Breast epithelium (tissue), 4 donors: ENCODE measurements at regions not wholly inside any gene's neighbourhood (a gene's known extent, or its start where the extent isn't known, plus 50 kb on each side); places are given as distances from the start of the nearest gene placed in this dataset.

Experiments used
- DNase-seq, 2 donors: peaks; one replicate each; pipeline ENCODE4 v3.0.0-alpha.2; 2019; ENCODE audit warnings: low spot score in 2 of 2
- H3K27ac ChIP-seq, 2 donors: fragments of 200-600 bp; sonication (generic) in 1 of 2; one replicate each; pipeline ENCODE4 v1.5.1; 2016 to 2019; ENCODE audit warnings: mild to moderate bottlenecking in 1 of 2
- H3K27me3 ChIP-seq, 2 donors: fragments of 200-600 bp; sonication (generic) in 1 of 2; one replicate each; pipeline versions ENCODE4 v1.5.1 to v1.6.0; 2017 to 2019; ENCODE audit warnings: control low read depth in 1 of 2, mild to moderate bottlenecking in 1 of 2
- H3K36me3 ChIP-seq: fragments of 200-600 bp; one replicate; pipeline ENCODE4 v1.5.1; 2019
- H3K4me1 ChIP-seq, 2 donors: fragments of 200-600 bp; sonication (generic); one replicate each; pipeline ENCODE4 v1.5.1; 2016 to 2019; ENCODE audit warnings: control low read depth in 1 of 2
- H3K4me3 ChIP-seq, 3 donors: fragments of 200-600 bp; sonication (generic); 1 replicate in 2 of 3; 2 replicates in 1 of 3; pipeline ENCODE4 v1.5.1; 2016 to 2019; ENCODE audit warnings: mild to moderate bottlenecking in 3 of 3, moderate library complexity in 2 of 3
- H3K9me3 ChIP-seq, 2 donors: fragments of 200-600 bp; sonication (generic) in 1 of 2; one replicate each; pipeline ENCODE4 v1.5.1; 2016 to 2019; ENCODE audit warnings: control low read depth in 1 of 2
- CTCF ChIP-seq, 3 donors: fragments of 450-650 bp; IDR thresholded peaks; one replicate each; pipeline ENCODE4 v1.5.1; 2016 to 2017; ENCODE audit warnings: antibody characterized with exemption in 3 of 3, mild to moderate bottlenecking in 3 of 3, moderate library complexity in 3 of 3
- POLR2A ChIP-seq: fragments of 450-650 bp; IDR thresholded peaks from one replicate; pipeline ENCODE4 v1.6.1; 2016; ENCODE audit warnings: antibody characterized with exemption, mild to moderate bottlenecking, moderate library complexity
- POLR2AphosphoS5 ChIP-seq, 3 donors: sonication (generic); formaldehyde crosslinking; IDR thresholded peaks; one replicate each; pipeline ENCODE4 v1.6.1; 2017; ENCODE audit warnings: antibody characterized with exemption in 3 of 3
- intact Hi-C: fragments of 100-400 bp; cut with DNase I; formaldehyde crosslinking; loops from one replicate; pipeline ENCODE4 v1.15.1; 2023; ENCODE audit warnings: low total_unique reads

- intact Hi-C loops = no loop called here
- Histone ChIP-seq H3K27ac (no peak overlapping the region), H3K27me3 (no peaks in the 10 kb centered on the region), H3K4me1 (no peaks in the 10 kb centered on the region), H3K4me3 (no peak overlapping the region), H3K36me3 (no peaks in the 10 kb centered on the region), H3K9me3 (no peaks in the 10 kb centered on the region)
- TF ChIP-seq POLR2A = no peak
- TF ChIP-seq CTCF (IDR thresholded peaks at IDR 0.05) = no peak
- no peak for TF ChIP-seq POLR2AphosphoS5 (IDR thresholded peaks at IDR 0.05)
- no peak for DNase-seq
Measured at GRCh38 chr3:80239301-80239700, 471.5 kb upstream of the ROBO1 start.

- Histone ChIP-seq H3K4me3 (no peak overlapping the region), H3K36me3 (no peaks in the 10 kb centered on the region), H3K9me3 (no peaks in the 10 kb centered on the region), H3K4me1 (no peaks in the 10 kb centered on the region), H3K27me3 (no peaks in the 10 kb centered on the region), H3K27ac (no peak overlapping the region)
- no peak for TF ChIP-seq POLR2A
- no peak for TF ChIP-seq POLR2AphosphoS5 (IDR thresholded peaks at IDR 0.05)
- TF ChIP-seq CTCF (IDR thresholded peaks at IDR 0.05) = no peak
- no peak for DNase-seq
- intact Hi-C loops = no loop called here
Measured at GRCh38 chr3:80238606-80239005, 470.8 kb upstream of the ROBO1 start.

GRCh38 chr3:80238152-80238551 lies 470.4 kb upstream of the ROBO1 start:
- no peak overlapping the region for H3K4me3 ChIP-seq
- H3K36me3 ChIP-seq = no peaks in the 10 kb centered on the region
- H3K9me3 ChIP-seq = no peaks in the 10 kb centered on the region
- no peaks in the 10 kb centered on the region for H3K4me1 ChIP-seq
- no peak for DNase-seq
- H3K27ac ChIP-seq = no peak overlapping the region
- H3K27me3 ChIP-seq = no peaks in the 10 kb centered on the region
- TF ChIP-seq POLR2AphosphoS5 (IDR thresholded peaks at IDR 0.05) (no peak), POLR2A (no peak), CTCF (IDR thresholded peaks at IDR 0.05) (no peak)
- intact Hi-C loops = no loop called here

GRCh38 chr3:80234706-80235105 lies 466.9 kb upstream of the ROBO1 start:
- Histone ChIP-seq H3K4me1 (no peaks in the 10 kb centered on the region), H3K36me3 (no peaks in the 10 kb centered on the region), H3K4me3 (no peak overlapping the region), H3K9me3 (no peaks in the 10 kb centered on the region), H3K27ac (no peak overlapping the region), H3K27me3 (no peaks in the 10 kb centered on the region)
- DNase-seq = no peak
- intact Hi-C loops = no loop called here
- no peak for TF ChIP-seq POLR2A
- no peak for TF ChIP-seq CTCF (IDR thresholded peaks at IDR 0.05)
- TF ChIP-seq POLR2AphosphoS5 (IDR thresholded peaks at IDR 0.05) = no peak

- no peaks in the 10 kb centered on the region for H3K4me1 ChIP-seq
- H3K36me3 ChIP-seq = no peaks in the 10 kb centered on the region
- no peaks in the 10 kb centered on the region for H3K9me3 ChIP-seq
- no peaks in the 10 kb centered on the region for H3K27me3 ChIP-seq
- no peak overlapping the region for H3K27ac ChIP-seq
- TF ChIP-seq POLR2AphosphoS5 (IDR thresholded peaks at IDR 0.05) = no peak
- H3K4me3 ChIP-seq = no peak overlapping the region
- no peak for DNase-seq
- intact Hi-C loops = no loop called here
Measured at GRCh38 chr3:80233576-80233975, 465.8 kb upstream of the ROBO1 start.

GRCh38 chr3:80232760-80233159 lies 465.0 kb upstream of the ROBO1 start:
- Histone ChIP-seq H3K27ac (no peak overlapping the region), H3K9me3 (no peaks in the 10 kb centered on the region), H3K4me3 (no peak overlapping the region), H3K4me1 (no peaks in the 10 kb centered on the region), H3K27me3 (no peaks in the 10 kb centered on the region), H3K36me3 (no peaks in the 10 kb centered on the region)
- intact Hi-C loops = no loop called here
- DNase-seq = no peak
- no peak for TF ChIP-seq CTCF (IDR thresholded peaks at IDR 0.05)
- TF ChIP-seq POLR2AphosphoS5 (IDR thresholded peaks at IDR 0.05) = no peak
- TF ChIP-seq POLR2A = no peak
